GM23338 (cell line): ENCODE measurements at regions not wholly inside any gene's neighbourhood (a gene's known extent, or its start where the extent isn't known, plus 50 kb on each side); places are given as distances from the start of the nearest gene placed in this dataset.

Experiments
- ATAC-seq: fragments of 200-7000 bp; cut with Tn5 transposase; 3 replicates; pipeline ENCODE4 v1.9.1; 2020
- DNase-seq: peaks from one replicate; pipeline ENCODE4 v3.0.0-alpha.2; 2015; ENCODE audit warnings: low spot score
- H2AFZ ChIP-seq: fragments of 200-600 bp; sonication (generic); 2 replicates; pipeline ENCODE4 v1.8.0; 2016; ENCODE audit warnings: antibody characterized with exemption, mild to moderate bottlenecking, moderate library complexity
- H3F3A ChIP-seq: fragments of 200-600 bp; sonication (generic); replicated peaks from 2 replicates; pipeline ENCODE4 v1.8.0; 2017; ENCODE audit warnings: antibody characterized with exemption, mixed run types, low read depth
- H3K27ac ChIP-seq: fragments of 200-600 bp; sonication (generic); 2 replicates; pipeline ENCODE4 v1.6.1; 2016; ENCODE audit warnings: low read depth
- H3K27me3 ChIP-seq: fragments of 200-600 bp; sonication (generic); 2 replicates; pipeline ENCODE4 v1.8.0; 2016; ENCODE audit warnings: mild to moderate bottlenecking, mixed run types, moderate library complexity; ENCODE audit not compliant: insufficient read depth
- H3K36me3 ChIP-seq: fragments of 200-600 bp; sonication (generic); 2 replicates; pipeline ENCODE4 v1.8.0; 2016; ENCODE audit warnings: mild to moderate bottlenecking; ENCODE audit not compliant: insufficient read depth
- H3K4me1 ChIP-seq: fragments of 200-600 bp; sonication (generic); 2 replicates; pipeline ENCODE4 v1.8.0; 2016; ENCODE audit warnings: mild to moderate bottlenecking, moderate library complexity; ENCODE audit not compliant: insufficient read depth
- H3K4me2 ChIP-seq: fragments of 200-600 bp; sonication (generic); 2 replicates; pipeline ENCODE4 v1.7.1; 2017; ENCODE audit warnings: mixed run types
- H3K4me3 ChIP-seq: fragments of 200-600 bp; sonication (generic); 2 replicates; pipeline ENCODE4 v1.6.1; 2016; ENCODE audit warnings: mixed run types
- H3K79me2 ChIP-seq: fragments of 200-600 bp; sonication (generic); replicated peaks from 2 replicates; pipeline ENCODE4 v1.8.0; 2017; ENCODE audit warnings: mild to moderate bottlenecking; ENCODE audit not compliant: insufficient read depth
- H3K9me2 ChIP-seq: fragments of 200-600 bp; sonication (generic); 2 replicates; pipeline ENCODE4 v1.8.0; 2017; ENCODE audit not compliant: insufficient read depth
- H4K20me1 ChIP-seq: fragments of 200-600 bp; sonication (generic); replicated peaks from 2 replicates; pipeline ENCODE4 v1.8.0; 2017; ENCODE audit warnings: mild to moderate bottlenecking; ENCODE audit not compliant: insufficient read depth
- H3K27ac Mint-ChIP-seq: 2 replicates; pipeline ENCODE4 v1.8.0; 2020; ENCODE audit warnings: inconsistent platforms, mild to moderate bottlenecking, moderate library complexity, mixed read lengths
- H3K27me3 Mint-ChIP-seq: 3 replicates; pipeline ENCODE4 v1.8.0; 2022; ENCODE audit warnings: low read depth, mild to moderate bottlenecking, moderate library complexity, mixed read lengths, inconsistent platforms; ENCODE audit not compliant: insufficient read depth, poor library complexity
- H3K36me3 Mint-ChIP-seq: 3 replicates; pipeline ENCODE4 v1.8.0; 2021; ENCODE audit warnings: low read depth, mild to moderate bottlenecking, inconsistent platforms, moderate library complexity, mixed read lengths
- H3K4me1 Mint-ChIP-seq: 3 replicates; pipeline ENCODE4 v1.8.0; 2020; ENCODE audit warnings: mild to moderate bottlenecking, inconsistent platforms, mixed read lengths
- H3K4me3 Mint-ChIP-seq: 3 replicates; pipeline ENCODE4 v1.8.0; 2021; ENCODE audit warnings: moderate library complexity, mild to moderate bottlenecking, inconsistent platforms, mixed read lengths
- H3K9me3 Mint-ChIP-seq: 3 replicates; pipeline ENCODE4 v1.8.0; 2020; ENCODE audit warnings: moderate library complexity, mild to moderate bottlenecking, inconsistent platforms, mixed read lengths
- CREB1 ChIP-seq: fragments of 250-450 bp; sonication (Bioruptor Pico); IDR thresholded peaks from 2 replicates; pipeline ENCODE4 v1.5.0; 2020; ENCODE audit warnings: low read depth, mild to moderate bottlenecking, moderate library complexity
- CTCF ChIP-seq, 2 experiments: fragments of 200-600 bp in 1 of 2; sonication (generic) in 1 of 2; conservative IDR thresholded peaks; 2 replicates each; pipeline versions ENCODE4 v1.5.1 to v1.6.1; 2016 to 2017; ENCODE audit warnings: antibody characterized with exemption in 2 of 2, low read depth in 2 of 2, mild to moderate bottlenecking in 2 of 2, moderate library complexity in 1 of 2
- EZH2 ChIP-seq: fragments of 200-600 bp; sonication (generic); IDR thresholded peaks from one replicate; pipeline ENCODE4 v1.8.0; 2017; ENCODE audit warnings: antibody characterized with exemption, mild to moderate bottlenecking, low read depth; ENCODE audit not compliant: unreplicated experiment
- EZH2phosphoT487 ChIP-seq: fragments of 200-600 bp; sonication (generic); IDR thresholded peaks from one replicate; pipeline ENCODE4 v1.8.1; 2018; ENCODE audit warnings: antibody characterized with exemption; ENCODE audit not compliant: unreplicated experiment
- JUNB ChIP-seq: IDR thresholded peaks from one replicate; pipeline ENCODE4 v1.6.1; 2016; ENCODE audit warnings: antibody characterized with exemption; ENCODE audit not compliant: unreplicated experiment
- NANOG ChIP-seq: IDR thresholded peaks from 2 replicates; pipeline ENCODE4 v1.6.1; 2016; ENCODE audit warnings: antibody characterized with exemption, borderline replicate concordance
- POLR2AphosphoS5 ChIP-seq: IDR thresholded peaks from 2 replicates; pipeline ENCODE4 v1.6.1; 2016; ENCODE audit warnings: antibody characterized with exemption, low read depth
- ZNF114 ChIP-seq: fragments of 250-450 bp; sonication (Bioruptor Pico); IDR thresholded peaks from 2 replicates; pipeline ENCODE4 v1.5.0; 2020; ENCODE audit warnings: mild to moderate bottlenecking, moderate library complexity
- ZNF331 ChIP-seq: fragments of 250-450 bp; sonication (Bioruptor Pico); IDR thresholded peaks from 2 replicates; pipeline ENCODE4 v1.5.0; 2020; ENCODE audit warnings: low read depth, mild to moderate bottlenecking, moderate library complexity
- ZNF462 ChIP-seq: fragments of 250-450 bp; sonication (Bioruptor Pico); IDR thresholded peaks from 2 replicates; pipeline ENCODE4 v1.5.0; 2020; ENCODE audit warnings: mild to moderate bottlenecking, moderate library complexity

GRCh38 chr1:244150071-244150470, 99.0 kb downstream of the ZBTB18 start:
- H3K27me3 Mint-ChIP-seq = peaks cover 2% of the 10 kb centered on the region
- Histone ChIP-seq H3K4me3 (no peak overlapping the region), H3K27me3 (no peaks in the 10 kb centered on the region), H3K79me2 (no peaks in the 10 kb centered on the region), H3K27ac (no peak overlapping the region), H3K4me2 (no peak overlapping the region), H4K20me1 (no peaks in the 10 kb centered on the region), H2AFZ (0 out of 2 replicates have a peak overlapping the region, but pooled peaks have one; percentile 56), H3K4me1 (peaks cover 8% of the 10 kb centered on the region; the same call in 1 of the 2 replicates), H3K9me2 (peaks cover 12% of the 10 kb centered on the region; the same call in 1 of the 2 replicates), H3K36me3 (no peaks in the 10 kb centered on the region), H3F3A (no peaks in the 10 kb centered on the region)
- peaks cover 6% of the 10 kb centered on the region for H3K4me1 Mint-ChIP-seq
- TF ChIP-seq CREB1 = no peak
- no peak for TF ChIP-seq ZNF114 (CRISPR knock-in tag)
- TF ChIP-seq EZH2phosphoT487 = no peak
- TF ChIP-seq NANOG = no peak
- no peak for TF ChIP-seq POLR2AphosphoS5
- no peak for TF ChIP-seq ZNF331
- TF ChIP-seq EZH2 = no peak
- TF ChIP-seq JUNB = no peak
- no peak for TF ChIP-seq ZNF462 (CRISPR knock-in tag)
- no peak for TF ChIP-seq CTCF (conservative IDR thresholded peaks at IDR 0.05; ENCODE audit: low read depth in 2 of 2)
- H3K36me3 Mint-ChIP-seq = no peaks in the 10 kb centered on the region
- no peak for ATAC-seq
- no peak overlapping the region for H3K27ac Mint-ChIP-seq
- no peak overlapping the region for H3K4me3 Mint-ChIP-seq
- DNase-seq = no peak
- H3K9me3 Mint-ChIP-seq = no peaks in the 10 kb centered on the region
